Left ventricle myocardium inferior (tissue), 1 donor: ENCODE measurements at regions not wholly inside any gene's neighbourhood (a gene's known extent, or its start where the extent isn't known, plus 50 kb on each side); places are given as distances from the start of the nearest gene placed in this dataset.

Experiments
- DNase-seq: peaks from one replicate; pipeline ENCODE4 v3.0.0-alpha.2; 2020
- H3K27ac ChIP-seq: fragments of 200-600 bp; replicated peaks from 2 replicates; pipeline ENCODE4 v1.8.0; 2021
- H3K27me3 ChIP-seq: fragments of 200-600 bp; 2 replicates; pipeline ENCODE4 v1.8.0; 2021; ENCODE audit warnings: low read depth
- H3K36me3 ChIP-seq: fragments of 200-600 bp; 2 replicates; pipeline ENCODE4 v1.8.0; 2021
- H3K4me1 ChIP-seq: fragments of 200-600 bp; 2 replicates; pipeline ENCODE4 v1.8.0; 2021
- H3K4me3 ChIP-seq: fragments of 200-600 bp; 2 replicates; pipeline ENCODE4 v1.8.0; 2021; ENCODE audit warnings: mild to moderate bottlenecking, moderate library complexity
- H3K9me3 ChIP-seq: fragments of 200-600 bp; replicated peaks from 2 replicates; pipeline ENCODE4 v1.8.0; 2021
- intact Hi-C: fragments of 100-400 bp; cut with micrococcal nuclease; formaldehyde crosslinking; loops from one replicate; pipeline ENCODE4 v1.11.0; 2022
- TF ChIP-seq, protein P1 (sequence below): fragments of 200-600 bp; IDR thresholded peaks from 2 replicates; pipeline ENCODE4 v1.8.0; 2021; ENCODE audit warnings: antibody characterized with exemption, mild to moderate bottlenecking, borderline replicate concordance
- donor health status: DM: no; HTN: yes; CAD: no; lungs with severe emphysema.

DNA sequence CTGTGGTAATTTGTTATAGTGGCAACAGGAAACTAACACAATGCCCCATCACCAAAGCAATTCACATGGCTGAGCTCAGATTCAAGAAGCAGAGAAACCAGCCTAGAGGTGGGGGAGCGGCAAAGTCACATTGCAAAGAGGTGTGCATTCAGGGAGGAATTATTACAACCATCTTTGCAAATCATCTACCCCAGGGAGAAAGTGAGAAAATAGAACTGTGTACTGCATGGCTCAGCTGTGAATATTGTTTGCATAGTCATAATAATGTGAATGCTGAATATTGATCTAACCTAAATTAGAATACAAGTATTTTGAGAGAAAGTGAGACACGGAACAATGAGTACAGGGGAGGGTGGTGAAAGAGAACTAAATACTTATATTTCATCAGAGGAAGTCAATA, 387.9 kb downstream of the BCOR start:
- H3K36me3 ChIP-seq, result no peaks in the 10 kb centered on the region
- H3K4me1 ChIP-seq, result no peaks in the 10 kb centered on the region
- intact Hi-C loops, result no loop called here
- H3K4me3 ChIP-seq, result no peak overlapping the region
- DNase-seq, result no peak
- TF ChIP-seq, protein P1, sequence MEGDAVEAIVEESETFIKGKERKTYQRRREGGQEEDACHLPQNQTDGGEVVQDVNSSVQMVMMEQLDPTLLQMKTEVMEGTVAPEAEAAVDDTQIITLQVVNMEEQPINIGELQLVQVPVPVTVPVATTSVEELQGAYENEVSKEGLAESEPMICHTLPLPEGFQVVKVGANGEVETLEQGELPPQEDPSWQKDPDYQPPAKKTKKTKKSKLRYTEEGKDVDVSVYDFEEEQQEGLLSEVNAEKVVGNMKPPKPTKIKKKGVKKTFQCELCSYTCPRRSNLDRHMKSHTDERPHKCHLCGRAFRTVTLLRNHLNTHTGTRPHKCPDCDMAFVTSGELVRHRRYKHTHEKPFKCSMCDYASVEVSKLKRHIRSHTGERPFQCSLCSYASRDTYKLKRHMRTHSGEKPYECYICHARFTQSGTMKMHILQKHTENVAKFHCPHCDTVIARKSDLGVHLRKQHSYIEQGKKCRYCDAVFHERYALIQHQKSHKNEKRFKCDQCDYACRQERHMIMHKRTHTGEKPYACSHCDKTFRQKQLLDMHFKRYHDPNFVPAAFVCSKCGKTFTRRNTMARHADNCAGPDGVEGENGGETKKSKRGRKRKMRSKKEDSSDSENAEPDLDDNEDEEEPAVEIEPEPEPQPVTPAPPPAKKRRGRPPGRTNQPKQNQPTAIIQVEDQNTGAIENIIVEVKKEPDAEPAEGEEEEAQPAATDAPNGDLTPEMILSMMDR, result no peak
- no peak overlapping the region for H3K27ac ChIP-seq
- H3K27me3 ChIP-seq, result no peaks in the 10 kb centered on the region
- no peaks in the 10 kb centered on the region for H3K9me3 ChIP-seq

DNA sequence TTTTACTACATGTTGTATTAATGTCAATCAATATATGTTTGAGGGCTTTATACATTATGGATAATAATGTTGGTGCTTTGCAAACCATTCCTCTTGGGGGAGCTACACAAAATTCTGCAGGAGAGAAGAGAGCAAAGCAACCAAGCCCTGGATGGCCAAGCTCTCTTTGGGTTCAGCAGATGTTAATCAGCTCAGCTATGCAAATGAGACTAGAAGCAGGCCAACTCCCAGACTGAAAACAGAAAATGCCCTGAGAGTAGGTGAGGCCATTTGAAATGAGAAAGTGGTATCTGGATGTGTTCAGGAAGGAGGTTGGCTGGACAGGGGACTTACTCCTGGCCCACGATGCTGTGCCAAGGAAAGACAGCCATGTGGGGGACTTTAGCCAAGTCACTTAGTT, 387.0 kb downstream of the BCOR start:
- H3K27ac ChIP-seq, result no peak overlapping the region
- intact Hi-C loops, result no loop called here
- DNase-seq, result no peak
- no peaks in the 10 kb centered on the region for H3K4me1 ChIP-seq
- no peak overlapping the region for H3K4me3 ChIP-seq
- no peaks in the 10 kb centered on the region for H3K9me3 ChIP-seq
- TF ChIP-seq, protein P1, result no peak
- H3K36me3 ChIP-seq, result no peaks in the 10 kb centered on the region
- no peaks in the 10 kb centered on the region for H3K27me3 ChIP-seq

DNA sequence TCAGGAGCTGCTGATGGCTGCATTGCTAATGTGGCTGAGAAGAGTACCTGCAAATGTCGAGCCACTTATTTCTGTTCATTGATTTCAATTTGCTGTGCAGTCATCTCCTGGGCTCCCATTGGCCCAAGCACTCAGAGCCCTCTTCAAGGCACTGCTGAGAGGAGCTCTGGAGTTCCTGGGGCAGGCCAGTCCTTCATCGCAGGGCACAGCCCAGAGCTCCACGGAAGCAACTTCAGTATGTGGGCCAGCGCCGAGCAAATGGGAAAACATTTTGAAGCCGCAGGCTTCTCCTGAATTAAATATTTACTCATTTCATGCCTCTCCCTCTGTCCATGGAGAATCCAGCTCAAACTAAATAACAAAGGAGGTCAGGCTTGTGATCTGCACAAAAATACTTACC, 383.3 kb downstream of the BCOR start:
- TF ChIP-seq, protein P1, result no peak
- Histone ChIP-seq H3K36me3 (no peaks in the 10 kb centered on the region), H3K9me3 (no peaks in the 10 kb centered on the region), H3K27ac (no peak overlapping the region), H3K27me3 (no peaks in the 10 kb centered on the region), H3K4me3 (no peak overlapping the region), H3K4me1 (no peaks in the 10 kb centered on the region)
- no peak for DNase-seq
- intact Hi-C loops, result no loop called here

DNA sequence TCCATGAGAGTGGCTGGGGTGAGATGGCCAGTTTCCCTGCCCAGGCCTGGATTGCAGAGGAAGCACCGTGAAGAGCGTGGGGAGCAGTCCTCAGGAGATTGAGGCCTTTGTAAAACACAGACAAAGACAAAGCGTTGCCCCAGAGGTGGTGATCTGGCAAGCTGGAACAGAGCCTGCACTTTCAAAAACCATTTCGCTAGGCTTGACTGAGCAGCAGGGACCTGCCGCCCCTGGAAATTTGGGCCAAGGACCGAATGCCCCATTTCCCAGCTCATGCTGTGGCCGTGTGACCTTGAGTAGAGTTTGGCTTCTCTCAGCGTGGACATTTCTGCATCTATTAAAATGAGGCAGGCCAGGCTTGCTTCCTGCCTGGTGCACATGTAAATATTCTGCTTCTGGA, 381.4 kb downstream of the BCOR start:
- H3K9me3 ChIP-seq, result no peaks in the 10 kb centered on the region
- no peak for DNase-seq
- H3K27me3 ChIP-seq, result no peaks in the 10 kb centered on the region
- TF ChIP-seq, protein P1, result no peak
- no peak overlapping the region for H3K27ac ChIP-seq
- intact Hi-C loops, result no loop called here
- no peak overlapping the region for H3K4me3 ChIP-seq
- H3K36me3 ChIP-seq, result no peaks in the 10 kb centered on the region
- peaks cover 3% of the 10 kb centered on the region for H3K4me1 ChIP-seq

DNA sequence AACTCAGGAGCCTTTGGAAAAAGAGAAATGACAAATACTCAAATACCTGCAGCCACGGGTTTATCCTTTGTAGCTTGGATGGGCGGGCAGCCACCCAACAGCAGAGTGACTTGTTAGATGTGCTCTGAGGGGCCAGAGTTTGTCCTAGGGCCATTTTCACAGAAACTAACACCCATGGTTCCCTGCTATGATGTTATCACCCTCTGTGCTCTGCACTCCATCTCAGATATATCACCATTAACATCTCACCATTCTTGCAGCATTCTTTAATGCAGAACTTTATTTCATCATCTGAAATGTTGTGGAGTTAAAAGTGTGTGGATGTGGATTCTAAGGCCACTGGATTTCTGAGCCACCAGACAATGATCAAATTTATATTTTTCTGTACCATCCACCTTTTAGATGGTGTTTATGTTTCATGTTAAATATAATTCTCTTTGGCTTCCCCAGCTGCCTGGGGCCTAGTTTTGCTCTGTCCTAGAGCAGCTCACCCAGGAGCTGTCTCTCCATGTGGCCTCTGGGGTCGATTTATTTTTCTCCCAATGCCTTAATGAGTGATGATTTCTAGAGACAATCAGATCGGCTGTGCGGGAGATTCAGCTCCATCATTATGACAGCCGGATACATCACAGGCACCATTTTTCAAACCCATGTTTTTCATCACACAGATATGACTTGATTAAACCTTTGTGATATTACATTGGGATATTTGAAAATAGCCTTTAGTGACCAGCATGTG, 380.8 kb downstream of the BCOR start:
- Histone ChIP-seq H3K9me3 (no peaks in the 10 kb centered on the region), H3K4me3 (no peak overlapping the region), H3K4me1 (peaks cover 9% of the 10 kb centered on the region), H3K27ac (no peak overlapping the region), H3K36me3 (no peaks in the 10 kb centered on the region), H3K27me3 (no peaks in the 10 kb centered on the region)
- intact Hi-C loops, result no loop called here
- TF ChIP-seq, protein P1, result no peak
- no peak for DNase-seq
